Parathyroid adenoma (tissue), 2 donors: ENCODE measurements at regions not wholly inside any gene's neighbourhood (a gene's known extent, or its start where the extent isn't known, plus 50 kb on each side); places are given as distances from the start of the nearest gene placed in this dataset.

Experiments used
- H2AFZ ChIP-seq: fragments of 300-600 bp; sonication (generic); one replicate; pipeline ENCODE4 v1.7.0; 2017; ENCODE audit warnings: antibody characterized with exemption, mild to moderate bottlenecking
- H3K27ac ChIP-seq: fragments of 300-600 bp; sonication (generic); one replicate; pipeline ENCODE4 v1.7.0; 2017
- H3K27me3 ChIP-seq: fragments of 300-600 bp; sonication (generic); one replicate; pipeline ENCODE4 v1.7.0; 2017; ENCODE audit warnings: low read length; ENCODE audit not compliant: control insufficient read depth, insufficient read depth
- H3K36me3 ChIP-seq: fragments of 300-600 bp; sonication (generic); one replicate; pipeline ENCODE4 v1.7.0; 2017; ENCODE audit warnings: low read length; ENCODE audit not compliant: control insufficient read depth, insufficient read depth
- H3K4me1 ChIP-seq: fragments of 300-600 bp; sonication (generic); one replicate; pipeline ENCODE4 v1.7.0; 2017; ENCODE audit warnings: control low read depth
- H3K4me2 ChIP-seq: fragments of 300-600 bp; sonication (generic); one replicate; pipeline ENCODE4 v1.7.0; 2017; ENCODE audit warnings: low read length
- H3K4me3 ChIP-seq: fragments of 300-600 bp; sonication (generic); one replicate; pipeline ENCODE4 v1.7.0; 2017; ENCODE audit warnings: low read depth, low read length
- H3K79me2 ChIP-seq: fragments of 300-600 bp; sonication (generic); one replicate; pipeline ENCODE4 v1.7.0; 2017; ENCODE audit warnings: control low read depth
- H3K9ac ChIP-seq: fragments of 300-600 bp; sonication (generic); one replicate; pipeline ENCODE4 v1.7.0; 2017; ENCODE audit warnings: mild to moderate bottlenecking
- H3K9me3 ChIP-seq: fragments of 300-600 bp; sonication (generic); one replicate; pipeline ENCODE4 v1.7.0; 2017; ENCODE audit warnings: low read length; ENCODE audit not compliant: control insufficient read depth
- CTCF ChIP-seq: fragments of 300-600 bp; sonication (generic); IDR thresholded peaks from one replicate; pipeline ENCODE4 v1.7.0; 2017; ENCODE audit warnings: antibody characterized with exemption, mild to moderate bottlenecking
- donor health status: primary hyperparathyroidism.

- Histone ChIP-seq H2AFZ (peak overlapping the region; percentile 65), H3K36me3 (no peaks in the 10 kb centered on the region), H3K9ac (no peak overlapping the region), H3K27ac (peak overlapping the region; percentile 20), H3K27me3 (no peaks in the 10 kb centered on the region), H3K4me3 (no peak overlapping the region), H3K4me1 (peaks cover 44% of the 10 kb centered on the region), H3K9me3 (no peaks in the 10 kb centered on the region), H3K79me2 (no peaks in the 10 kb centered on the region), H3K4me2 (no peak overlapping the region)
- no peak for TF ChIP-seq CTCF
These were observed 127.7 kb upstream of the DLX2 start for GRCh38 chr2:172230332-172230888.

GRCh38 chr2:172230889-172231401 lies 128.2 kb upstream of the DLX2 start:
- H3K4me2 ChIP-seq = no peak overlapping the region
- H3K9me3 ChIP-seq = no peaks in the 10 kb centered on the region
- no peak overlapping the region for H3K27ac ChIP-seq
- no peaks in the 10 kb centered on the region for H3K27me3 ChIP-seq
- H3K36me3 ChIP-seq = no peaks in the 10 kb centered on the region
- peak overlapping the region; percentile 65 for H2AFZ ChIP-seq
- no peak for TF ChIP-seq CTCF
- H3K9ac ChIP-seq = no peak overlapping the region
- no peaks in the 10 kb centered on the region for H3K79me2 ChIP-seq
- H3K4me1 ChIP-seq = peaks cover 45% of the 10 kb centered on the region
- no peak overlapping the region for H3K4me3 ChIP-seq

- Histone ChIP-seq H3K4me1 (peaks cover 45% of the 10 kb centered on the region), H3K9ac (no peak overlapping the region), H3K79me2 (no peaks in the 10 kb centered on the region), H2AFZ (peak overlapping the region; percentile 65), H3K4me3 (no peak overlapping the region), H3K4me2 (no peak overlapping the region), H3K36me3 (no peaks in the 10 kb centered on the region), H3K27ac (peak overlapping the region; percentile 29), H3K27me3 (no peaks in the 10 kb centered on the region), H3K9me3 (no peaks in the 10 kb centered on the region)
- no peak for TF ChIP-seq CTCF
These were observed 128.8 kb upstream of the DLX2 start for GRCh38 chr2:172231508-172231907.

- Histone ChIP-seq H3K9ac (no peak overlapping the region), H3K36me3 (no peaks in the 10 kb centered on the region), H3K27me3 (no peaks in the 10 kb centered on the region), H3K4me3 (no peak overlapping the region), H3K4me1 (peaks cover 35% of the 10 kb centered on the region), H2AFZ (no peak overlapping the region), H3K79me2 (no peaks in the 10 kb centered on the region), H3K4me2 (no peak overlapping the region), H3K27ac (no peak overlapping the region), H3K9me3 (no peaks in the 10 kb centered on the region)
- TF ChIP-seq CTCF = no peak
These were observed 130.2 kb upstream of the DLX2 start for GRCh38 chr2:172232708-172233396.
